Liver (tissue), 8 donors: ENCODE measurements at regions not wholly inside any gene's neighbourhood (a gene's known extent, or its start where the extent isn't known, plus 50 kb on each side); places are given as distances from the start of the nearest gene placed in this dataset.

Experiments
- DNase-seq: peaks from one replicate; pipeline ENCODE4 v3.0.0-alpha.2; 2017; ENCODE audit warnings: low spot score
- H3K27ac ChIP-seq, 2 donors: one replicate each; pipeline ENCODE4 v1.7.0; 2013; ENCODE audit warnings: inconsistent platforms in 2 of 2, low read length in 2 of 2, control low read depth in 1 of 2, low read depth in 1 of 2, mild to moderate bottlenecking in 1 of 2
- H3K27me3 ChIP-seq, 4 donors: one replicate each; pipeline versions ENCODE4 v1.6.1 to v1.7.0; 2013; ENCODE audit warnings: low read length in 3 of 4, inconsistent platforms in 1 of 4, mild to moderate bottlenecking in 1 of 4, moderate library complexity in 1 of 4; ENCODE audit not compliant: control insufficient read depth in 4 of 4, insufficient read depth in 4 of 4
- H3K36me3 ChIP-seq, 4 donors: one replicate each; pipeline versions ENCODE4 v1.6.1 to v1.7.0; 2013; ENCODE audit warnings: low read length in 3 of 4, mild to moderate bottlenecking in 3 of 4, low read depth in 1 of 4, moderate library complexity in 1 of 4; ENCODE audit not compliant: control insufficient read depth in 4 of 4, insufficient read depth in 3 of 4
- H3K4me1 ChIP-seq, 4 donors: one replicate each; pipeline versions ENCODE4 v1.6.1 to v1.7.0; 2013; ENCODE audit warnings: low read length in 3 of 4, mild to moderate bottlenecking in 3 of 4, moderate library complexity in 1 of 4; ENCODE audit not compliant: control insufficient read depth in 4 of 4, insufficient read depth in 4 of 4
- H3K4me3 ChIP-seq, 3 donors: one replicate each; pipeline versions ENCODE4 v1.6.1 to v1.7.0; 2013; ENCODE audit warnings: low read length in 3 of 3, control low read depth in 1 of 3, low read depth in 1 of 3, mild to moderate bottlenecking in 1 of 3
- H3K9ac ChIP-seq, 2 donors: one replicate each; pipeline ENCODE4 v1.7.0; 2013; ENCODE audit warnings: low read length in 2 of 2, mild to moderate bottlenecking in 2 of 2, moderate library complexity in 2 of 2, control low read depth in 1 of 2, low read depth in 1 of 2
- H3K9me3 ChIP-seq, 4 donors: one replicate each; pipeline versions ENCODE4 v1.6.1 to v1.7.0; 2013; ENCODE audit warnings: low read length in 3 of 4; ENCODE audit not compliant: control insufficient read depth in 4 of 4
- CTCF ChIP-seq: fragments of 150-350 bp; IDR thresholded peaks from 2 replicates; pipeline ENCODE4 v1.5.1; 2017; ENCODE audit warnings: improper control_type of control experiment, low read depth, low read length; ENCODE audit not compliant: missing input control
- EGR1 ChIP-seq, 2 donors: IDR thresholded peaks; 2 replicates each; pipeline ENCODE4 v1.6.1; 2016 to 2018; ENCODE audit warnings: antibody characterized with exemption in 2 of 2, low read depth in 2 of 2
- FOXA1 ChIP-seq: IDR thresholded peaks from 2 replicates; pipeline ENCODE4 v1.6.1; 2016; ENCODE audit warnings: antibody characterized with exemption
- FOXA2 ChIP-seq: IDR thresholded peaks from 2 replicates; pipeline ENCODE4 v1.6.1; 2016; ENCODE audit warnings: antibody characterized with exemption
- GABPA ChIP-seq, 2 donors: IDR thresholded peaks in 1 of 2; conservative IDR thresholded peaks in 1 of 2; 2 replicates each; pipeline ENCODE4 v1.6.1; 2016; ENCODE audit warnings: antibody characterized with exemption in 2 of 2, mild to moderate bottlenecking in 1 of 2, moderate library complexity in 1 of 2
- HNF4A ChIP-seq, 2 donors: conservative IDR thresholded peaks; 2 replicates each; pipeline ENCODE4 v1.6.1; 2016; ENCODE audit warnings: antibody characterized with exemption in 2 of 2, mild to moderate bottlenecking in 2 of 2
- HNF4G ChIP-seq: IDR thresholded peaks from 2 replicates; pipeline ENCODE4 v1.6.1; 2016; ENCODE audit warnings: antibody characterized with exemption
- JUND ChIP-seq, 2 donors: IDR thresholded peaks; 2 replicates each; pipeline ENCODE4 v1.6.1; 2016; ENCODE audit warnings: antibody characterized with exemption in 2 of 2
- NR2F2 ChIP-seq: IDR thresholded peaks from 2 replicates; pipeline ENCODE4 v1.6.1; 2016; ENCODE audit warnings: antibody characterized with exemption
- RAD21 ChIP-seq, 2 donors: IDR thresholded peaks; 2 replicates each; pipeline ENCODE4 v1.6.1; 2016; ENCODE audit warnings: antibody characterized with exemption in 2 of 2, mild to moderate bottlenecking in 2 of 2
- RXRA ChIP-seq, 2 donors: IDR thresholded peaks; 2 replicates each; pipeline ENCODE4 v1.6.1; 2017 to 2018; ENCODE audit warnings: antibody characterized with exemption in 2 of 2, mild to moderate bottlenecking in 1 of 2
- SP1 ChIP-seq: IDR thresholded peaks from 2 replicates; pipeline ENCODE4 v1.6.1; 2018; ENCODE audit warnings: antibody characterized with exemption, mild to moderate bottlenecking
- TAF1 ChIP-seq: conservative IDR thresholded peaks from 2 replicates; pipeline ENCODE4 v1.6.1; 2016; ENCODE audit warnings: antibody characterized with exemption, mild to moderate bottlenecking
- YY1 ChIP-seq: IDR thresholded peaks from 2 replicates; pipeline ENCODE4 v1.6.1; 2016; ENCODE audit warnings: antibody characterized with exemption, mild to moderate bottlenecking
- ZBTB33 ChIP-seq: IDR thresholded peaks from 2 replicates; pipeline ENCODE4 v1.6.1; 2016; ENCODE audit warnings: antibody characterized with exemption
- WGBS: extraction: QIAGEN DNeasy Blood & Tissue Kit; methylation state at CpG from one replicate; pipeline ENCODE4 v1.1.7; 2013; 5-methylcytosine and 5-hydroxymethylcytosine counted together
- TF ChIP-seq, protein P1 (sequence below): IDR thresholded peaks from 2 replicates; pipeline ENCODE4 v1.6.1; 2016; ENCODE audit warnings: antibody characterized with exemption
- TF ChIP-seq, protein P2 (sequence below): IDR thresholded peaks from 2 replicates; pipeline ENCODE4 v1.6.1; 2016; ENCODE audit warnings: antibody characterized with exemption, mild to moderate bottlenecking
- TF ChIP-seq, protein P3 (sequence below): IDR thresholded peaks from 2 replicates; pipeline ENCODE4 v1.6.1; 2016; ENCODE audit warnings: antibody characterized with exemption
- donor health status: healthy.
- donor health status: healthy.
- donor health status: healthy.
- donor health status: healthy.
- donor health status: healthy.

- H3K4me3 ChIP-seq: no peak overlapping the region
- no peak overlapping the region for H3K27ac ChIP-seq
- H3K36me3 ChIP-seq: no peaks in the 10 kb centered on the region
- DNase-seq: no peak
- no peaks in the 10 kb centered on the region for H3K4me1 ChIP-seq
- no peaks in the 10 kb centered on the region for H3K9me3 ChIP-seq
- TF ChIP-seq ZBTB33 (no peak), GABPA (IDR thresholded peaks at IDR 0.05 in 1 of 2, conservative IDR thresholded peaks at IDR 0.05 in 1 of 2) (no peak), NR2F2 (no peak)
- TF ChIP-seq, protein P1, sequence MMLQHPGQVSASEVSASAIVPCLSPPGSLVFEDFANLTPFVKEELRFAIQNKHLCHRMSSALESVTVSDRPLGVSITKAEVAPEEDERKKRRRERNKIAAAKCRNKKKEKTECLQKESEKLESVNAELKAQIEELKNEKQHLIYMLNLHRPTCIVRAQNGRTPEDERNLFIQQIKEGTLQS: no peak
- H3K9ac ChIP-seq: no peak overlapping the region
- WGBS: 84% methylated on average over 6 of the region's 6 CpGs
- no peaks in the 10 kb centered on the region for H3K27me3 ChIP-seq
Measured at GRCh38 chr2:37489041-37489456, 144.6 kb downstream of the QPCT start.

- no peaks in the 10 kb centered on the region for H3K4me1 ChIP-seq
- TF ChIP-seq RXRA (IDR thresholded peaks at IDR 0.05) (no peak), FOXA2 (no peak), EGR1 (IDR thresholded peaks at IDR 0.05; ENCODE audit: low read depth in 2 of 2) (no peak), RAD21 (IDR thresholded peaks at IDR 0.05) (no peak), TAF1 (no peak), SP1 (no peak), GABPA (IDR thresholded peaks at IDR 0.05 in 1 of 2, conservative IDR thresholded peaks at IDR 0.05 in 1 of 2) (no peak), FOXA1 (no peak), CTCF (no peak), JUND (IDR thresholded peaks at IDR 0.05) (no peak), HNF4A (conservative IDR thresholded peaks at IDR 0.05) (no peak), YY1 (no peak), HNF4G (no peak)
- TF ChIP-seq, protein P2, sequence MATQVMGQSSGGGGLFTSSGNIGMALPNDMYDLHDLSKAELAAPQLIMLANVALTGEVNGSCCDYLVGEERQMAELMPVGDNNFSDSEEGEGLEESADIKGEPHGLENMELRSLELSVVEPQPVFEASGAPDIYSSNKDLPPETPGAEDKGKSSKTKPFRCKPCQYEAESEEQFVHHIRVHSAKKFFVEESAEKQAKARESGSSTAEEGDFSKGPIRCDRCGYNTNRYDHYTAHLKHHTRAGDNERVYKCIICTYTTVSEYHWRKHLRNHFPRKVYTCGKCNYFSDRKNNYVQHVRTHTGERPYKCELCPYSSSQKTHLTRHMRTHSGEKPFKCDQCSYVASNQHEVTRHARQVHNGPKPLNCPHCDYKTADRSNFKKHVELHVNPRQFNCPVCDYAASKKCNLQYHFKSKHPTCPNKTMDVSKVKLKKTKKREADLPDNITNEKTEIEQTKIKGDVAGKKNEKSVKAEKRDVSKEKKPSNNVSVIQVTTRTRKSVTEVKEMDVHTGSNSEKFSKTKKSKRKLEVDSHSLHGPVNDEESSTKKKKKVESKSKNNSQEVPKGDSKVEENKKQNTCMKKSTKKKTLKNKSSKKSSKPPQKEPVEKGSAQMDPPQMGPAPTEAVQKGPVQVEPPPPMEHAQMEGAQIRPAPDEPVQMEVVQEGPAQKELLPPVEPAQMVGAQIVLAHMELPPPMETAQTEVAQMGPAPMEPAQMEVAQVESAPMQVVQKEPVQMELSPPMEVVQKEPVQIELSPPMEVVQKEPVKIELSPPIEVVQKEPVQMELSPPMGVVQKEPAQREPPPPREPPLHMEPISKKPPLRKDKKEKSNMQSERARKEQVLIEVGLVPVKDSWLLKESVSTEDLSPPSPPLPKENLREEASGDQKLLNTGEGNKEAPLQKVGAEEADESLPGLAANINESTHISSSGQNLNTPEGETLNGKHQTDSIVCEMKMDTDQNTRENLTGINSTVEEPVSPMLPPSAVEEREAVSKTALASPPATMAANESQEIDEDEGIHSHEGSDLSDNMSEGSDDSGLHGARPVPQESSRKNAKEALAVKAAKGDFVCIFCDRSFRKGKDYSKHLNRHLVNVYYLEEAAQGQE: no peak
- TF ChIP-seq, protein P1: no peak
- TF ChIP-seq, protein P3, sequence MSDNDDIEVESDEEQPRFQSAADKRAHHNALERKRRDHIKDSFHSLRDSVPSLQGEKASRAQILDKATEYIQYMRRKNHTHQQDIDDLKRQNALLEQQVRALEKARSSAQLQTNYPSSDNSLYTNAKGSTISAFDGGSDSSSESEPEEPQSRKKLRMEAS: no peak
- H3K36me3 ChIP-seq: no peaks in the 10 kb centered on the region
- H3K9ac ChIP-seq: no peak overlapping the region
- H3K27me3 ChIP-seq: no peaks in the 10 kb centered on the region
- H3K4me3 ChIP-seq: no peak overlapping the region
- WGBS: 73% methylated on average over 1 of the region's 1 CpG
- DNase-seq: no peak
- H3K9me3 ChIP-seq: no peaks in the 10 kb centered on the region
- H3K27ac ChIP-seq: no peak overlapping the region
Measured at GRCh38 chr2:37489536-37489935, 145.1 kb downstream of the QPCT start.
